ENCODE measurements at regions not wholly inside any gene's neighbourhood (a gene's known extent, or its start where the extent isn't known, plus 50 kb on each side); places are given as distances from the start of the nearest gene placed in this dataset.

DNA sequence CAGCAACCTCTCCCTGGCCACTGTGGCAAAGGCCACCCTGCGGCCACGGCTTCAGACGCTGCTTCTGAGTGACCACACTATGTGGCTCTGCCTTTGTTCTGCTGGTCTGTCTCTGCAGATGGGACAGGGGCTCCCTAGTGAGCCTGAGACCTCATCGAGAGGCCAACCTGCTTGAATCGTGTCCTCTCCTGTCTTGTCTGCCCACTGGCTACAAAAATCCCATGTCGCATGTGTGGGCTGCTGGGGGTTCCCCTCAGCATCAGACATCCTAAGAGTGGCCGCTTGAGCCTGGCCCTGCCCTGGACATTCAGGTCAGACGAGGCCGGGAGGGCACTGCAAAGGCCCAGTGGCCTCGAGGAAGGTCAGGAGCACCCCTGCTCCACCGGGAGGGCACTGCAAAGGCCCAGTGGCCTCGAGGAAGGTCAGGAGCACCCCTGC, 222.9 kb downstream of the DLL1 start:
- TF ChIP-seq, protein P1, sequence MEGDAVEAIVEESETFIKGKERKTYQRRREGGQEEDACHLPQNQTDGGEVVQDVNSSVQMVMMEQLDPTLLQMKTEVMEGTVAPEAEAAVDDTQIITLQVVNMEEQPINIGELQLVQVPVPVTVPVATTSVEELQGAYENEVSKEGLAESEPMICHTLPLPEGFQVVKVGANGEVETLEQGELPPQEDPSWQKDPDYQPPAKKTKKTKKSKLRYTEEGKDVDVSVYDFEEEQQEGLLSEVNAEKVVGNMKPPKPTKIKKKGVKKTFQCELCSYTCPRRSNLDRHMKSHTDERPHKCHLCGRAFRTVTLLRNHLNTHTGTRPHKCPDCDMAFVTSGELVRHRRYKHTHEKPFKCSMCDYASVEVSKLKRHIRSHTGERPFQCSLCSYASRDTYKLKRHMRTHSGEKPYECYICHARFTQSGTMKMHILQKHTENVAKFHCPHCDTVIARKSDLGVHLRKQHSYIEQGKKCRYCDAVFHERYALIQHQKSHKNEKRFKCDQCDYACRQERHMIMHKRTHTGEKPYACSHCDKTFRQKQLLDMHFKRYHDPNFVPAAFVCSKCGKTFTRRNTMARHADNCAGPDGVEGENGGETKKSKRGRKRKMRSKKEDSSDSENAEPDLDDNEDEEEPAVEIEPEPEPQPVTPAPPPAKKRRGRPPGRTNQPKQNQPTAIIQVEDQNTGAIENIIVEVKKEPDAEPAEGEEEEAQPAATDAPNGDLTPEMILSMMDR (IDR thresholded peaks at IDR 0.05), result no peak
- TF ChIP-seq GATA2 (CRISPR knock-in tag; IDR thresholded peaks at IDR 0.05) (no peak), RAD21 (IDR thresholded peaks at IDR 0.05; ENCODE audit: low read length) (no peak), POLR2AphosphoS5 (IDR thresholded peaks at IDR 0.05; ENCODE audit: low read depth, low read length) (no peak), NRF1 (IDR thresholded peaks at IDR 0.05; ENCODE audit: low read depth, low read length) (no peak), JUND (IDR thresholded peaks at IDR 0.05) (no peak), TAF1 (IDR thresholded peaks at IDR 0.05; ENCODE audit: borderline replicate concordance, low read depth, low read length) (no peak), MXI1 (IDR thresholded peaks at IDR 0.05; ENCODE audit: low read depth, low read length) (no peak), GABPA (IDR thresholded peaks at IDR 0.05; ENCODE audit: low read depth) (no peak), EP300 (IDR thresholded peaks at IDR 0.05; ENCODE audit: borderline replicate concordance in 1 of 2, low read depth in 1 of 2, low read length in 1 of 2) (no peak), SIN3A (IDR thresholded peaks at IDR 0.05; ENCODE audit: borderline replicate concordance, low read depth, low read length) (no peak), RCOR1 (IDR thresholded peaks at IDR 0.05; ENCODE audit: low read length) (no peak)
- TF ChIP-seq, protein P2, sequence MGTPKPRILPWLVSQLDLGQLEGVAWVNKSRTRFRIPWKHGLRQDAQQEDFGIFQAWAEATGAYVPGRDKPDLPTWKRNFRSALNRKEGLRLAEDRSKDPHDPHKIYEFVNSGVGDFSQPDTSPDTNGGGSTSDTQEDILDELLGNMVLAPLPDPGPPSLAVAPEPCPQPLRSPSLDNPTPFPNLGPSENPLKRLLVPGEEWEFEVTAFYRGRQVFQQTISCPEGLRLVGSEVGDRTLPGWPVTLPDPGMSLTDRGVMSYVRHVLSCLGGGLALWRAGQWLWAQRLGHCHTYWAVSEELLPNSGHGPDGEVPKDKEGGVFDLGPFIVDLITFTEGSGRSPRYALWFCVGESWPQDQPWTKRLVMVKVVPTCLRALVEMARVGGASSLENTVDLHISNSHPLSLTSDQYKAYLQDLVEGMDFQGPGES (IDR thresholded peaks at IDR 0.05; ENCODE audit: low read depth, low read length), result no peak
- TF ChIP-seq, protein P3, sequence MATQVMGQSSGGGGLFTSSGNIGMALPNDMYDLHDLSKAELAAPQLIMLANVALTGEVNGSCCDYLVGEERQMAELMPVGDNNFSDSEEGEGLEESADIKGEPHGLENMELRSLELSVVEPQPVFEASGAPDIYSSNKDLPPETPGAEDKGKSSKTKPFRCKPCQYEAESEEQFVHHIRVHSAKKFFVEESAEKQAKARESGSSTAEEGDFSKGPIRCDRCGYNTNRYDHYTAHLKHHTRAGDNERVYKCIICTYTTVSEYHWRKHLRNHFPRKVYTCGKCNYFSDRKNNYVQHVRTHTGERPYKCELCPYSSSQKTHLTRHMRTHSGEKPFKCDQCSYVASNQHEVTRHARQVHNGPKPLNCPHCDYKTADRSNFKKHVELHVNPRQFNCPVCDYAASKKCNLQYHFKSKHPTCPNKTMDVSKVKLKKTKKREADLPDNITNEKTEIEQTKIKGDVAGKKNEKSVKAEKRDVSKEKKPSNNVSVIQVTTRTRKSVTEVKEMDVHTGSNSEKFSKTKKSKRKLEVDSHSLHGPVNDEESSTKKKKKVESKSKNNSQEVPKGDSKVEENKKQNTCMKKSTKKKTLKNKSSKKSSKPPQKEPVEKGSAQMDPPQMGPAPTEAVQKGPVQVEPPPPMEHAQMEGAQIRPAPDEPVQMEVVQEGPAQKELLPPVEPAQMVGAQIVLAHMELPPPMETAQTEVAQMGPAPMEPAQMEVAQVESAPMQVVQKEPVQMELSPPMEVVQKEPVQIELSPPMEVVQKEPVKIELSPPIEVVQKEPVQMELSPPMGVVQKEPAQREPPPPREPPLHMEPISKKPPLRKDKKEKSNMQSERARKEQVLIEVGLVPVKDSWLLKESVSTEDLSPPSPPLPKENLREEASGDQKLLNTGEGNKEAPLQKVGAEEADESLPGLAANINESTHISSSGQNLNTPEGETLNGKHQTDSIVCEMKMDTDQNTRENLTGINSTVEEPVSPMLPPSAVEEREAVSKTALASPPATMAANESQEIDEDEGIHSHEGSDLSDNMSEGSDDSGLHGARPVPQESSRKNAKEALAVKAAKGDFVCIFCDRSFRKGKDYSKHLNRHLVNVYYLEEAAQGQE (IDR thresholded peaks at IDR 0.05; ENCODE audit: low read depth, low read length), result no peak

All from SK-N-SH (cell line).